SK-N-SH treated with all-trans-retinoic acid at 6 μM for 48 hours (cell line): ENCODE measurements at regions not wholly inside any gene's neighbourhood (a gene's known extent, or its start where the extent isn't known, plus 50 kb on each side); places are given as distances from the start of the nearest gene placed in this dataset.

ENCODE experiments used
- OSR1 ChIP-seq: fragments of 250-450 bp; sonication (Bioruptor Pico); IDR thresholded peaks from 2 replicates; pipeline ENCODE4 v1.8.0; 2022; ENCODE audit warnings: moderate library complexity, mild to moderate bottlenecking, inconsistent platforms
- PATZ1 ChIP-seq: fragments of 250-450 bp; sonication (Bioruptor Pico); IDR thresholded peaks from 2 replicates; pipeline ENCODE4 v1.8.0; 2020; ENCODE audit warnings: mild to moderate bottlenecking, moderate library complexity, borderline replicate concordance
- RARB ChIP-seq: fragments of 250-450 bp; sonication (Bioruptor Pico); IDR thresholded peaks from 2 replicates; pipeline ENCODE4 v1.8.0; 2021; ENCODE audit warnings: mild to moderate bottlenecking, moderate library complexity
- TSHZ2 ChIP-seq: fragments of 250-450 bp; sonication (Bioruptor Pico); IDR thresholded peaks from 2 replicates; pipeline ENCODE4 v1.5.0; 2020; ENCODE audit warnings: mild to moderate bottlenecking, moderate library complexity
- TF ChIP-seq, protein P1 (sequence below): fragments of 250-450 bp; sonication (Bioruptor Pico); IDR thresholded peaks from 2 replicates; pipeline ENCODE4 v1.5.1; 2020; ENCODE audit warnings: low read depth, mild to moderate bottlenecking, moderate library complexity

DNA sequence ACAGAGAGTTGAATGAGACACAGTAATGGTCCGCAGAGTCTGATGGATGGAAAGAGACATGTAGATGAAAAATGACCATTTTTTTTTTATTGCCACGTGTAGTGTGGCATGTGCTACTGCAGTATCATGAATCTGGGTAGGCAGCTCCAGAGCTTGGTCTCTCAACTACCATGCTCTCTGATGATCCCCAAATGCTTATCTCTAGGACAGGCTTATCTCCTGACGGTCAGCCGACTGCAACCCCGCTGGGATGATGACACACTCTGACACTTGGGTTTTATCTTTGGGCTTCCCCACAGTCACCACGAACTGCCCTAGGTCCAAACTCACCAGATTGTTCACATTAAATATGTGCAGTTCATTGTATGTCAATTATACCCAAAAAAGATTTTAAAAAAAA, 239.7 kb downstream of the QDPR start:
- TF ChIP-seq, protein P1, sequence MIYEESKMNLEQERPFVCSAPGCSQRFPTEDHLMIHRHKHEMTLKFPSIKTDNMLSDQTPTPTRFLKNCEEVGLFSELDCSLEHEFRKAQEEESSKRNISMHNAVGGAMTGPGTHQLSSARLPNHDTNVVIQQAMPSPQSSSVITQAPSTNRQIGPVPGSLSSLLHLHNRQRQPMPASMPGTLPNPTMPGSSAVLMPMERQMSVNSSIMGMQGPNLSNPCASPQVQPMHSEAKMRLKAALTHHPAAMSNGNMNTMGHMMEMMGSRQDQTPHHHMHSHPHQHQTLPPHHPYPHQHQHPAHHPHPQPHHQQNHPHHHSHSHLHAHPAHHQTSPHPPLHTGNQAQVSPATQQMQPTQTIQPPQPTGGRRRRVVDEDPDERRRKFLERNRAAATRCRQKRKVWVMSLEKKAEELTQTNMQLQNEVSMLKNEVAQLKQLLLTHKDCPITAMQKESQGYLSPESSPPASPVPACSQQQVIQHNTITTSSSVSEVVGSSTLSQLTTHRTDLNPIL: no peak
- TF ChIP-seq TSHZ2 (CRISPR knock-in tag): no peak
- TF ChIP-seq OSR1 (CRISPR knock-in tag): no peak
- TF ChIP-seq PATZ1 (CRISPR knock-in tag): no peak
- TF ChIP-seq RARB (CRISPR knock-in tag): no peak
